GM18909 (cell line): ENCODE measurements at regions not wholly inside any gene's neighbourhood (a gene's known extent, or its start where the extent isn't known, plus 50 kb on each side); places are given as distances from the start of the nearest gene placed in this dataset.

Source experiments
- ATAC-seq: cut with Tn5 transposase; IDR thresholded peaks from one replicate; pipeline ENCODE4 v1.9.1; 2021; ENCODE audit warnings: mild to moderate bottlenecking; ENCODE audit not compliant: unreplicated experiment, poor library complexity

DNA sequence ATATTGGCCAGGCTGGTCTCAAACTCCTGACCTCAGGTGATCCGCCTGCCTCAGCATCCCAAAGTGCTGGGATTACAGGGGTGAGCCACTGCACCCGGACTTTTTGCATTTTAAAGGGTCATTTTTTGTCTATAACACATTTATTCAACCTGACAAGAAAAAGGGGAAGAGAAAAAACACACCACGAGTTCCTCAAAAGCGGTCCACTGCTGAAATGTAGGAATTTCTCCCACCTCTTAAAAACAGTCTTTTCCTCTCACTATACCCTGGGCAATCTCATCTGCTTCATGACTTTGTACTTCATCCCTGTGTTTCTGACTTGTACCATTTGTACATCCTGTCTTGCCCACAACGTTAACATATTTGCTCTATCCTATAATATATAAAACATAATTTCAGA, 413.3 kb upstream of the PTBP2 start:
- ATAC-seq, result no peak

DNA sequence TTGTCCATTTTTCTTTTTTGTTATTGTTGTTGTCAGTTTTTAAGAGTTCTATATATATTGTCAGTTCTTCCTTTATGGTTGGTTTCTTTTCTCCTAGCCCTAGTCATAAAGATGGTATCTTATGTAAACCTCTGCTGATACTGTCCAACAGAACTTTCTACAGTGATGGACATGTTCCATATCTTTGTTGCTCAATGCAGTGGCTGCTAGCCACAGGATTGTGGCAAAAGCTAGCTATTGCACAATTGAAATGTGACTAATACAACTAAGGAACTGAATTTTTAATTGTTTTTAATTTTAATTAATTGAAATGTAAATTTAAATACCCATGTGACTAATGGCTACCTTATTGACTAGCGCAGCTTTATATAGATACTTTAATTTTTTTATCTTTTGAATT, 411.8 kb upstream of the PTBP2 start:
- no peak for ATAC-seq

DNA sequence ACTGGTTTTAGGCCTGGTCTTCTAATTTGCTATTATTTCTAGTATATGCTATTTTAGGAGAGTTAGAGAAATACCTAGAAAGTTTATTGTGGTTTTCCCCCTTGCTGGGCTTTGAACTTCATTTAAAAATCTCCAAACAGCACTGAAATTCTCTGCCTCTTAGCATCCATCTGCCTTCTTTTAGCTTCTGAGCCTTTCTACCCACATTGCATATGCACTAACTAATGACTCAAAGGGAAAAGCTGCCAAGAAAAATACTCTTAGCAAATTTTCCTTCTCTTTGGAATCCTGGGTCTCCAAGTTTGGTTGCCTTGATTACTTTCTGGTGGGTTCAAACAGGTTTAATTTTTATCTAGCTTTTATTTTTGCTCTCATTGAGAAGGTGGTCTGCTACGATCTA, 408.4 kb upstream of the PTBP2 start:
- ATAC-seq, result no peak

DNA sequence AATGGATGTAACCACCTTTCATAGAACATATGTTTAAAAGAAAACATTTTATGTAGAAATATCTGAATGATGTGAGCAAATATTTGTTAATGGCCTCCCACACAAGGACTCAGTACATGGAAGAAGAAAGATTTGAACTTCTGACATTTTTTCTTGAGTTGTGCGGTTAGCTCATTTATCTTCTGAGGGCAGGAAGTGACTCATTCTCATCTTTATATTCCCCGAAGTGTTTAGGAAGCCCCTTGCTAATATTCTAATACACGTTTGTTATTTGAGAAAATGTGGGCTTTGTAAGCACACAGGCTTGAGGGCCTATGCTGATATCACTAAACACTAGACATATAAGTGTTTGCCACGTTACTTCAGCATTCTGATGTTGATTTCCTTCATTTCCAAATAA, 392.5 kb upstream of the PTBP2 start:
- ATAC-seq, result no peak

DNA sequence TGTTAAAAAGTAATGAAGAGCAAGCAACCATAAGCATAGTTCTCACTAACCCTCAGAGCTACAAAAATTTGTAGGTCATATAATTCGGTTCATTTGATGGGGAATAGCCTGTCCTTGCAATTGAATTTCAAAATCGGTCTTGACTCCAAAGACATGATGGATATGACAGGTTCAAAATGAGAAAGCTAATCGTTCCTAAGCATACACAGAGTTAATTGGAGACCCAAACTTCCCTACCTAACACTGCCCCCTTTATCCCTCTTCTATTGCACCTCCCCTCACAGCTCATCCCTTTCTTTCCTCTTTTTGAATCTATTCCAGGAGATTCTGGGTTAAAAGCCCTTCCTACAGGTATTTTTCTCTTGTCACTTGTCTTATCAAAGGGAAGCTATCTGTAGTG, 390.0 kb upstream of the PTBP2 start:
- no peak for ATAC-seq

DNA sequence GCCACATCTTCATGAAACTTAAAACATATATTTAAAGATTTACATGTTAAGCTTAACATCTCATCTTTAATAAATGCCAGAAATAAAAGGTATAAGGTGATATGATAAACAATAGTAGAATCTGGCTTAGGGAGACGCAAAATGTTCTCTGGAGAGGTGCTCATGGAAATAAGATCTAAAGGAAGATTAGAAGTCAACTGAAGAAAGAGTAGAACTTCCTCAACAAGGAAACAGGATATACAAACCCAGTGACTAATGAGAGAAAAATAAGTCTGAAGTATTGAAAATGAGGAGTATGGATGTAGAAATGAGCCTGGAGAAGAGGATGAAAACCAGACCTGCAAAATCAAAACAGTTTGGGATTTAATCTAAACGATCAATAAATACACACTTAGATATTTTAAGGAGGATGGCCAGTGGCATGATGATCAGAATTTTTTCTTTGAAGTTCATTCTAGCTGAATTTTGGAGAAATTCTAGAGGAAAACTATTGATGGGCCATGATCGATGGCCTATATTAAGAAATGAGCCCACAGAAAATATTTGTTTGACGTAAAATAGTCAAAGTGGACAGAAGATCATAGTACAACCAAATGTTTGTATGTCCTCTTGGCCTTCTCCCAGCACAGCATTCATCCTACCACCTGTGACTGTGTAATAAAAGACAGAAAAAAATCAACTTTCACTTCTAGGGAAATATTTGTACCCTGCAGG, 387.9 kb upstream of the PTBP2 start:
- no peak for ATAC-seq

DNA sequence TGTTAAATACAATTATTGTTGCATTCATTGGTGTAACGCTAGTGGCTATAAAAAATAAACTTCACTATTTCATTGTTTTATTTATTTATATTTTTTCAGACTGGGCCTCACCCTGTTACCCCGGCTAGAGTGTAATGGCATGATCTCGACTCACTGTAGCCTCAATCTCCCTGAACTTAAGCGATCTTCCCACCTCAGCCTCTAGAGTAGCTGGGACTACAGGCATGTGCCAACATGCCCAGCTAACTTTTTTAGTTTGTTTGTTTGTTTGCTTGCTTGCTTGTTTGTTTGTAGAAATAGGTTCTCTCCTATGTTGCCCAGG, 387.4 kb upstream of the PTBP2 start:
- ATAC-seq, result no peak

DNA sequence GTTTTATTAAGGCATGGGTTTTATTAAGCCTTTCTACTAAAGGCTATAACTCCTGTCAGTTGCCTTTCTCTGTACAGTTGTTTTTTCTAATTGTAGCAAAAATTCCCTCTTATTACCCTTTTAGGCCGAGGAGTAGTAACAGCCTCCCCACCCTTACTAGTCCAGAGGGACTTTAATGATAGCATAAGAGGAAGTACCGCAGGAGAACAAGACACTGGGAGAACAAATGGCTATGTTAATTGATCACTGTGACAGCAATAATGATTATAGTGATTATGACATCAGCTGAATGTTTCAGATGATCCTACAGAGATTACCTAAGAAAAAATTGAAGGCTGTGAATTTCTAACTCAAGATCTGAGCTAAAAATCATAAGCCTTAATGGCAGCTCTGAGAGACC, 383.0 kb upstream of the PTBP2 start:
- no peak for ATAC-seq

DNA sequence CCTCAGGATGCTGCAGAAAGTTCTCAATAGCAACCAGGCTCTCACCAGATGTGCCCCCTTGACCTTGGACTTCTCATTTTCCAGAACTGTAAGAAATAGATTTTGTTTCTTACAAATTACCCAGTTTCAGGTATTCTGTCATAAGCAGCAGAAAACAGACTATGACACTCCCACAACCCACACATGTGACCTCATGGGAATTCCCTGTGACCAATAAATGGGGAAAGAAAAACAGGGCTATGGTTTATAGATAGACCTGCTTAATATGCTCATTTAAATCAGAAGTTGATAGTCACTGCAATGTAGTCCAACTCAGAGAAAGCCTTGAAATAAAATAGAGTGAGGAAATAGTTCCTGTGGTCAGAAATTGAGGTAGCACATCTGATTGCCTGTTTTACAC, 380.9 kb upstream of the PTBP2 start:
- no peak for ATAC-seq

DNA sequence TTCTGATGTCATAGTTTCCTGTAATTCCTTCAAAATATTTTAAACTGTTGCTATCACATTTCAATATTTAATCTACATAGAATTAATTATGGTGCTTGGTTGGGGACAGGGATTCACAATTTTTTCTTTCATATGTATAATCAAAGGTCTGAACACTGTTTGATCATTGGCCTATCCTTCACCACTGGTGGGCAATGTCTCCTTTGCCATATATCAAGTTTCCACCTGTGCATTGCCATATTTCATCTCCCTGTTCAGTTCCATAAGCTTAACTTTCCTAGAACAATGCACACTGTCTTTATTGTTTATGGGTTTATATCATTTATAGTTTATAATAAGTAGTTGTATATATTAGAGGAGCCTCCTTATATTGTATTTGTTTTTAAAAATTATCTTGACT, 374.9 kb upstream of the PTBP2 start:
- ATAC-seq, result no peak

DNA sequence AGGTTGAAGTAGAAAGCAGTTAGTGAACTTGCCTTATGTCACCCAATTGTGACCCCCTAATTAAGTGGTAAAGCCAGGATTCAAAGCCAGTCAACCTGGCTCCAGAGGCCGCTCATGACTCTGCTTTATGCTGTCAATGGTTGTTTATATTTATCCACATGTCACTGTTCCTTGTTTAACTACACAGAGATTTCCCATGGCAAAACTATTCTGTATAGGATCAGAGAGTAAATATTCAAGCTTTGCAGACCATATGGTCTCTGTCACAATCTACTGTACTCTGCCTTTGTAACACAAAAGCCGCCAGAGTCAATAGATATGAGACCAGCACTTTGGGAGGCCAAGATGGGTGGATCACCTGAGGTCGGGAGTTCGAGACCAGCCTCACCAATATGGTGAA, 371.7 kb upstream of the PTBP2 start:
- no peak for ATAC-seq

DNA sequence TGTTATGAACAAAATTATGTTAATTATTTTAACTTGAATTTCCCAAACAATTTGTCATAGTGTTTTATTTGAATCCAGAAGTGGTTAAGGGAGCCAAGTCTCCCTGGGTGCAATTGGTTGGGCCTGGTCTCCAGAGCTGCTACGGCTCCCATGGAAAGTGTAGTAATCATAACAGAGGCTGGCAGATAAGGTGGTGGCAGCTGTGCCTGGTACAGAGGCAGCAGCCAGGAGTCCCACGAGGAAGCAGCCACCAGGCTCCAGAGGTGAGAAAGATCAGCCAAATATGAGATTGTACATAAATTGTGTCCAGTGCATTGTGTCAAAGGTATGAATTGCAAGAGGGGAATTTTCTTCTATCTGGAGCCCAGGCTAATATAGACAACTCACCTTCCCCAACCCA, 368.9 kb upstream of the PTBP2 start:
- ATAC-seq, result no peak

DNA sequence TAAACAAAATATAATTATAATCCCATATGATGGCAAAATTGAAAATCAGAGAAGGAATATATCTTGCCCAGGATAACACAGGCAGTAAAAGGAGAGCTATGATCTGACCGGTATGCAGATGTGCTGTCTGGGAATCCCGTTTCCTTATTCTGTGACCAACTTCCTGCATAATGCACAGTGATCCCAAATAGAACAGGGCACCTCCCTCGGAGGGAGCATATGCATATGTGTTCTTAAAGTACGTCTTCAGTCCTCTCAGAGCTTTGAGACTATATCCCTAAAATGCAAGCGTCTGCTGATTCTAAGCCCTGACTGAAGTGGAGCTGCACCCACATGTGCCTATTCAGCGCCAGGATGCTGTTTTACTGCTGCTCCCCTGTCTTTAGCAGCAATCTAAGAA, 366.1 kb upstream of the PTBP2 start:
- no peak for ATAC-seq

DNA sequence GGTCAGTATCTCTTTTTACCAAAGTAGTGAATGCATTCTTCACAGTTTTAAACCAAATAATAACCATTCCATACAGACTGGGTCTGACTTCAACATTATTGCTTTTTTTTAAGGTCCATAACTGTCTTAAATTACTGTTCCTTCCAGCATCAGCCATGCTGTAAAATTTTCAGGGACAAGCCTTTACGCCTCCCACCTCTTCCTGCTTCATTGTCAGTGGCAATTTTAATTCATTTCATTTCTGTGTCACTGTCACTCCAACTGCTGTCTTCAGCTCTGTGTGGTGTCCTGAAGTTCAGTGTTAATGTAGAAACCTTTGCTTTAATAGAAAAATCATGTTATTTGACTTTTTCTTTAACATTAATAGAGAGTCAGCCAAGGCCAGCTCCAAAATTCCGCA, 365.6 kb upstream of the PTBP2 start:
- ATAC-seq, result no peak

DNA sequence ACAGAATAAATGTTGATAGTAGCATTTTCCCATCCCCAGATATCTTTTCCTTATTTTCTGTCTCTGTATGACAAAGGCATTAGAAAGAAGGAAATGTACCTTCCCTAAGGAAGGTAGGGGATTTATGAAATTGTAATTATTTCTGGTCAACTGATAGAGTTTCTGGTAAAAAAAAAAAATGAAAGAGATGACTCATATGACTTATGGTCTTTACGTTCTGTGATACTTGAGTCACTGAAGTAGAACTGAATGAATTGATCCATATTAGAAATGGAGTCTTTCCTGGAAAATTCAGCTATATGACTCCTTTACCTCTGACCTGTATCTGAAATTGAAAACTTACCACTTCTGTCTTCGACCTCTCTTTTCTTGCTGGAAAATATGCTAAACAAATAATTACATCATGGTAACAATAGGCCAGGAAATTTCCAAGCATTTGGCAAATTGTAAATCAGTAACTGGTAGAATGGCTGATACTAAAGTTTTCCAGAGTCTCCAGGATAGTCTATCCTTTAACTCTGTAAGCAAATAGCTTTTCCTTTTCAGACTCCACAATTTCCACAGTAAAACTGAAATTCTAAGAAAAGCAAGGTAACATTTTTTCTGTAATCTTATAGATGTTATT, 364.3 kb upstream of the PTBP2 start:
- ATAC-seq, result no peak

DNA sequence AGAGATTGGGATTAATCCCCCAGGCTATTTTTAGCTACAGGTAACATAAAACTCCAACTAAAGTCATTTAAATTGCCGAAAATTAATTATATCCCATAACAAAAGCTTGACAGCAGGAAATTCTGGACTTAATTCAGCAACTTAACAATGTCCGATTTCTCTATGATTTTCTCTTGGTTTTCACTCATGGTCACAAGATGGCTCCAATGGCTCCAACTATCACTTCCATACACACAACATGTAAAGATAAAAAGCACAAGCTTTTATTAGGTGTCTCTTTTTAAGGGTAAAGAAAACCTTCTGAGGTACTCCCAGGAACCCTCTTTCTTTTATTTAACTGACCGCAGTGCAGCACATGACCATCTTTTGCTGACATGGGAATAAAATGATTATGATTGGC, 363.5 kb upstream of the PTBP2 start:
- no peak for ATAC-seq

DNA sequence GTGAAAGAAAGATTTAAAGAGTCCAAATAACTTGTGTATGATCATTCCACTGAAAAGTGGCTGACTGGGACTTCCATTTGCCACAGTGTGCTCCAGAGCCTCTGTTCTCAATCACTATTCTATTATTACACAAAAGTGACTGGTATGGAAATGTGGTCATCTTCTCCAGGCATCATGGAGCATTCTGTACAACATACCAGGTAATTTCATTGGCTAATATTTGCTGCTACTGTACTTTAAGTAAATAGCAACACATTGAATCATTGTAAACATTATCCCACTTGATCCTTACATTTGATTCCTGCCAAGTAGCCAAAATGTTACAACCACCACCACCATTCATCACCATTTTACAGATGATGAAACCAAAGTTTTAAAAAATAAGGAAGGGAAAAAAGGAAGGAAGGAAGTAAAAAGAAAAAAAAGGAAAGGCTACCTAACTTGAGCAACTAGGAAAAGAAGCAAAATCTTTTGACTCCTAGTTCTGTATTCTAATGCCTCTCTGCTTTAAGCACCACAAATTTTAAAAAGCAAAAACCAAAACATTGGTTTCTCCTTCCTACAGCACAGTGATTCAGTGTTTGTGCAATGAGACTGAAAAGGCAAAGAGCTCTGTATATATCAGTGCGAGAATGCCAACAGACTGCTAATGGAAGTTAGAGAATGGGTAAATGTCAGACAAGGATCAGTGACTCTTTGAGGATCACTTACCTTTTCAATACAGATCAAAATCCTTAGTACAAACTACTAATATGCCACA, 361.4 kb upstream of the PTBP2 start:
- ATAC-seq, result no peak

DNA sequence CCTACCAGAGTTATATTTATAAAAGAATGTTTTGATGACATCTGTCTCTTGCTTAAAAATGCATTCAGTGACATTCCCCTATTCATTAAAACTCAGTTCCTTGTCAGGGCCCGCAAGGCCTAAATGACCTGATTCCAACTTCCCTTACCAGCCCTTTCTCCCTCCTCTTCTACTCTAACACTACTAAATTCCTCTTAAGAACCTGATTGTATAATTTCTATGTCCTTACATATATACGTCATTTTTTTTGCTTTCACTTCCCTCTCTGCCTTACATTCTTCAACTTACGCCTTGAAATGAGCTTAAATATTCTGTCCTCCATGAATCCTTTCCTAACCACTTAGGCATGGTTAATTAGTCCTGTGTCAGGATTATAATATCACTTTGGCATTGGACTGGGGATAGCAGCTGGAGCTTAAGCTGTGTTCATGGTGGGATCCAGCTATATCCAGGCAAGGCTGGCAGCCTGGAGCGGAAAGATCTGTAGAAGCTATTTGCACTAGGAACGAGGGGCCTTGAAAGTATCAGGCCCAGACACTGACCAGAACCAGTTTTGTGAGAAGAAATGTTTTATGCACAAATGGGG, 360.2 kb upstream of the PTBP2 start:
- ATAC-seq, result no peak

DNA sequence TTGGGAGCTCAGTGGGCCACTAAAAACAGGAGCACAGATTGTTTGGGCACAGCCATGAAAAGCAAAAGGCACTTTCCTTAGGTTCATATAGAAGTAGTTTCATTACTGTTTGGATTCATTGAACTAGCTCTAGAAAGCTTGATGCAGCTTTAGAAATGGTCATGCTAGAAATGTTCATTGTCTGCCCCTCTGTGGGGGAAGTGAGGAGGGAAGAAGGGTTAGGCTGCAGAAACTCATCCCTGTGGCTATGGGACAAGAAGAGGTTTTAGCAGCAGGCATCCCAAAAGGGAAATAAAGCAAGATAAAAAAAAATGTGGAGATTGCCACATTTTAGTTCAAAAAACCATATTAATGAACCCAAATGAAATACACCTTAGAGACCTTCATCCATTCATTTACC, 359.6 kb upstream of the PTBP2 start:
- ATAC-seq, result no peak

DNA sequence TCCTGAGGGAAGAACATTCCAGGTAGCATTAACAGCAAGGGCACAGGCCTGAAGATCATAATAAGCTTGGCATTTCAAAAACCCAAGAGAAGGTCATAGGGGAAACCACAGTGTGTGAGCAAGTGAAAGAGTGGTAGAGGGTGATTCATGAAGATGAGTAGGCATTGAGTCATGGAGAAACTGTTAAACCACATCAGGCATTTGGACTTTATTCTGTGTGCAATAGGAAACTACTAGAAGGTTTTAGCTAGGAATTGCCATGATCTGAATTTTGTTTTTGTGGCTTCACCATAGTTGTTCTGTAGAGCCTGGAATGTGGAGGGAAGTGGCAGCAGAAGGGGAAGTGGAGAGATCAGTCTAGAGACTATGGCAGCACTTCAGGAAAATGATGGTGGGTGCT, 359.0 kb upstream of the PTBP2 start:
- peak; percentile 68 for ATAC-seq

DNA sequence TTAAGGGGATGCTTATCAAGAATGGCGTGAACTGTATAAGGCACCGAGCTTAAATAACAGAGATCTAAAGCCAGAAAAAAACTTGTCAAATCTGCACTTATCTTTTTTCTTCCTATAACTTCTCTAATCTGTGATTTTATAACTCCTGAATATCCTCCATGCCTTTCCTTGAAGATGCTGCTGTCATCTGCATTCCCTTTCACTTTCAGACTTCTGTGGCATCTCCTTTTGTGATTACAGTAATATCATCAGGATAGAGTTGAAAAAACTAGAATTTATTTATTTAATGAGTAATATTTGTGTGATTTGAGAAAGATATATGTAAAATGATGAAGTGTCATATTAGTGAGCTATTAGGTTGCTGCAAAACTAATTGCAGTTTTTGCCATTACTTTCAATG, 357.8 kb upstream of the PTBP2 start:
- no peak for ATAC-seq

DNA sequence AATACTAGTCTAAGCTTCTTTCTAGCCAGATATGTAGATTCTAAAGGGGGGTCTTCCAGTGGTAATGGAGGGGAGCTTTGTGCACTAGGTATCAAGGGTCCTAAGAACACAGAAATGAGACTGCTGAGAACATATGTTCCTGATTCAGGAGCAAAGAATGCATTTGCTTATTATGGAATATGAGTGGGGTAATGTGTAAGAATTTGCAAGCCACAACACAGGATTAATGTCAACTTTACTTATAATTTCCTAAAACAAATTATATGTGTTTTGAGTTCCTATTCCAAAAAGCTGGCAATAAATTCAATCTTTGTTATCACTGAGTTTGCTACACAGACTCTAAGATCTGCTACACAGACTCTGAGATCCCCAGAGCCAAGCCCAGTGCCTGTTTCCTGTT, 357.0 kb upstream of the PTBP2 start:
- ATAC-seq, result no peak
